H1 (cell line): ENCODE measurements at regions not wholly inside any gene's neighbourhood (a gene's known extent, or its start where the extent isn't known, plus 50 kb on each side); places are given as distances from the start of the nearest gene placed in this dataset.

ENCODE experiments used
- BCL11A ChIP-seq, 2 experiments: IDR thresholded peaks; one replicate each; pipeline ENCODE4 v1.6.1; 2011; ENCODE audit warnings: low read depth in 2 of 2, low read length in 2 of 2, mild to moderate bottlenecking in 2 of 2
- EP300 ChIP-seq, 2 experiments: IDR thresholded peaks; 1 replicate in 1 of 2; 2 replicates in 1 of 2; pipeline ENCODE4 v1.6.1; 2011 to 2012; ENCODE audit warnings: low read depth in 2 of 2, low read length in 2 of 2, mild to moderate bottlenecking in 2 of 2, borderline replicate concordance in 1 of 2, inconsistent platforms in 1 of 2, moderate library complexity in 1 of 2
- FOSL1 ChIP-seq: IDR thresholded peaks from 2 replicates; pipeline ENCODE4 v1.6.1; 2011; ENCODE audit warnings: mild to moderate bottlenecking, low read depth, low read length, moderate library complexity; ENCODE audit not compliant: insufficient read depth
- HDAC6 ChIP-seq: IDR thresholded peaks from one replicate; pipeline ENCODE4 v1.7.1; 2012; ENCODE audit warnings: low read depth, mild to moderate bottlenecking, inconsistent platforms, low read length, moderate library complexity
- POLR2A ChIP-seq, 2 experiments: IDR thresholded peaks; 1 replicate in 1 of 2; 2 replicates in 1 of 2; pipeline ENCODE4 v1.6.1; 2011; ENCODE audit warnings: low read depth in 2 of 2, low read length in 2 of 2, mild to moderate bottlenecking in 2 of 2; ENCODE audit errors: control extremely low read depth in 1 of 2
- SAP30 ChIP-seq: fragments of 300-600 bp; sonication (generic); IDR thresholded peaks from 2 replicates; pipeline ENCODE4 v1.7.1; 2012; ENCODE audit warnings: low read length, moderate library complexity, mild to moderate bottlenecking, inconsistent platforms; ENCODE audit not compliant: insufficient read depth, insufficient replicate concordance
- SP2 ChIP-seq: IDR thresholded peaks from 2 replicates; pipeline ENCODE4 v1.6.1; 2012; ENCODE audit warnings: mild to moderate bottlenecking, low read length, inconsistent platforms
- SP4 ChIP-seq: IDR thresholded peaks from 2 replicates; pipeline ENCODE4 v1.6.1; 2012; ENCODE audit warnings: low read length, inconsistent platforms
- SUZ12 ChIP-seq: fragments of 200-600 bp; sonication (generic); IDR thresholded peaks from 2 replicates; pipeline ENCODE4 v1.6.1; 2012; ENCODE audit warnings: mild to moderate bottlenecking, inconsistent platforms, low read length, moderate library complexity, mixed read lengths
- TEAD4 ChIP-seq: IDR thresholded peaks from 2 replicates; pipeline ENCODE4 v1.6.1; 2012; ENCODE audit warnings: low read depth, low read length, inconsistent platforms, mixed read lengths
- USF2 ChIP-seq: IDR thresholded peaks from 2 replicates; pipeline ENCODE4 v1.6.1; 2011; ENCODE audit warnings: low read length, improper control_type of control experiment

GRCh38 chr6:56851074-56851473, 103.8 kb upstream of the BEND6 start (continued):
- peak in 1 of 2 experiments; percentile 41; a peak in 1 of 3 replicates for TF ChIP-seq EP300 (IDR thresholded peaks at IDR 0.05; ENCODE audit: borderline replicate concordance in 1 of 2, low read depth in 2 of 2, low read length in 2 of 2)
- no peak for TF ChIP-seq SAP30
- no peak for TF ChIP-seq SP4
- no peak for TF ChIP-seq FOSL1
- TF ChIP-seq TEAD4, result 0 out of 2 replicates have a peak, but pooled peaks have one; percentile 20
- TF ChIP-seq USF2, result no peak
- TF ChIP-seq HDAC6, result no peak
- TF ChIP-seq SP2, result no peak
- no peak for TF ChIP-seq BCL11A (IDR thresholded peaks at IDR 0.05; ENCODE audit: low read depth in 2 of 2, low read length in 2 of 2)
- TF ChIP-seq POLR2A (IDR thresholded peaks at IDR 0.05; ENCODE audit: control extremely low read depth in 1 of 2, low read depth in 2 of 2, low read length in 2 of 2), result no peak
- TF ChIP-seq SUZ12, result no peak
